ENCODE measurements at regions not wholly inside any gene's neighbourhood (a gene's known extent, or its start where the extent isn't known, plus 50 kb on each side); places are given as distances from the start of the nearest gene placed in this dataset.

GRCh38 chr2:185152186-185152585 is 553.9 kb downstream of the ZNF804A start:
- DNase-seq: no peak

GRCh38 chr2:185161701-185162100 is 563.4 kb downstream of the ZNF804A start:
- no peak for DNase-seq

DNA sequence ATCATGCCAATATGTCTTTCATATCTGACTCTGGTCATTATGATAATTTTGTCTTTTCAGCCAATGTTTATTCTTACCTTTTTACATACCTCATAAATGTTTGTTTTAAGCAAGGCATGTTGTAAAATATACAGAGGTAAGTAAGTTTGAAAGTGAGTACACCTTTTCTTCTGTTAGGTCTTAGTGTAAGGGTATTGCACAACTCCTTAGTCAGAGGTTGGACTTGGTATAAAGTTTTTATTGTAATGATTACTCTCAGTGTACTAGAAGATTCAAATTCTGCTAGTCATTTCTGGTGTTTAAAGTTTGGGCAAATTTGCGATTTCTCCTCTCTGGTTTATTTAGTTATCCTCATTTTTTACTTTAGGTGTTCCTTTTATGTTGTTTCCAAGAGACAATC is 564.3 kb upstream of the FSIP2 start:
- no peak for DNase-seq

GRCh38 chr2:185179743-185180142 is 558.9 kb upstream of the FSIP2 start:
- DNase-seq: no peak

GRCh38 chr2:185181901-185182300 is 556.7 kb upstream of the FSIP2 start:
- no peak for DNase-seq

DNA sequence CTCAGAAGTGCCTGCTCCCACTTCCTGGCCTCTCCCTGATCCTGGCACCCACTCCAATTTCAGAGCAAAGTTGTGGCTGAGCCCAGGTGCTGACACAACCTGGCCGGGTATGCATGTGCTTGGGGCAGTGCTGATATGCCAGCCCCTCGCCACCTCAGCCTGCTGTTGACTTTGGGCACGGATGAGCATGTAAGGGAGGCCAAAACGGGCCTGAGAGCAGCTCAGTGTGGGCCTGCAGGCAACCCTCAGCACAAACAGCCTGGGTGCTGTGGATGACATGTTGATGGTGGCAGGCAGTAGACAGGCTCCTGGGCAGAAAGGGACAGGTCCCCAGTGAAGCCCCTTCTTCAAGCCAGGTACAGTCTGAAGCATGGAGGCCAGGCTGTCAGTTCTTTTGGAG is 553.6 kb upstream of the FSIP2 start:
- DNase-seq: no peak

- no peak for DNase-seq
Observed at GRCh38 chr2:185187421-185187820, 551.2 kb upstream of the FSIP2 start.

GRCh38 chr2:185188656-185189055 is 549.9 kb upstream of the FSIP2 start:
- DNase-seq: peak; percentile 24

- DNase-seq: no peak
Observed at GRCh38 chr2:185201063-185201462, 537.5 kb upstream of the FSIP2 start.

- DNase-seq: peak; percentile 36
Observed at GRCh38 chr2:185202381-185202780, 536.2 kb upstream of the FSIP2 start.

GRCh38 chr2:185202945-185203528 is 535.6 kb upstream of the FSIP2 start:
- DNase-seq: no peak

- DNase-seq: peak; percentile 33
Observed at GRCh38 chr2:185208261-185208660, 530.3 kb upstream of the FSIP2 start.

DNA sequence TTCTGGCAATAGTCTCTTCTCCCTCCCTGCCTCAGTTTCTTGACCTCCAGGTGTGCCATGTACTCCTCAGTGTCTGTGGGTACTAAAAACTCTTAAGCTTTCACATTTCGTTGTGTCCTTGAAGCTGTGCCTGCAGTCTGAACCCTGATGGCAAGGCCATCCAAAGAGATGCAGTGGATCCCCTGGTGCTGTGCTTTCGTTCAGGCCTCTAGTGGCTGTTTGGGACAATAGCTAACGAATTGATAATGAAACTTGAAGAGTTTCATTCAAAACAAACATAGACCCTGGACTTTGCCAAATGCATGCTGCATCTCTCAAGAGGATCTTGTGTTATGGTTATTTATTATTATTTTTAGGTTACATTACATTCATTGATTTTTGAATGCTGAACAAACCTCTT is 523.1 kb upstream of the FSIP2 start:
- DNase-seq: no peak

DNA sequence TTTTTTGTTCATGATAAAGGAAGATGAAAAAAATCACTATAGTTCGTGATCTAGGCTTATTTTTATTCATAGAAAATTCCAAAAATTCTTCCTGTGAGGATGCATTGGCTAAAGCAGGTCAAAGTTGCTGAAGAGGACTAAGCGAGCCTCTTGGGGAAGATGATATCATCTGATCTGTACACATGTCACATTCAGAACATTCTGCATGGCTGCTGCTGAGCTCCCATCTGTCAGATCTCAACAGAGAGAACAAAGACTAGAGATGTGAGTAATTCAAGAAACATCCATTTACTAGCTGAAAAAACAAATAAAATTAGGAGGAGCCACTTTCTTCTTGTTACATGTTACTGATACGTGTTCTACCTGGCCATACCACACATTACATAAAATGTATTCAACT is 518.6 kb upstream of the FSIP2 start:
- DNase-seq: peak; percentile 78

- no peak for DNase-seq
Observed at GRCh38 chr2:185222311-185222710, 516.3 kb upstream of the FSIP2 start.

GRCh38 chr2:185227391-185227790 is 511.2 kb upstream of the FSIP2 start:
- no peak for DNase-seq

DNA sequence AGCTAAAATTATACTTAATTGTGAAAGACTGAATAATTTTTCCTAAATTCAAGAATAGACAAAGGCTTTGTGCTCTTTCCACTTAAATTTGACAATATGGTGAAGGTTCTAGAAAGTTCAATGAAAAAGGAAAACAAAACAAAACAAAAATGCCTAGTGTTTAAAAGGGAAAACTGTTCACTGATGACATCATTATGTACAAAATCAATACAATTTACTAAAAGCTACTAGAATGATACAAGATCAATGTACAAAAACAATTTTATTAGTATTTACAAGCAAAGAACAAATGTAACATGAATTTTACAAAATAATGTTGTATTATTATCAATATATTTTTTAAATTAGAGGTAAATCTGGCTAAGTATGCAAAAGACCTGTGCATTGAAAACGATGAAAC is 499.1 kb upstream of the FSIP2 start:
- DNase-seq: no peak

DNA sequence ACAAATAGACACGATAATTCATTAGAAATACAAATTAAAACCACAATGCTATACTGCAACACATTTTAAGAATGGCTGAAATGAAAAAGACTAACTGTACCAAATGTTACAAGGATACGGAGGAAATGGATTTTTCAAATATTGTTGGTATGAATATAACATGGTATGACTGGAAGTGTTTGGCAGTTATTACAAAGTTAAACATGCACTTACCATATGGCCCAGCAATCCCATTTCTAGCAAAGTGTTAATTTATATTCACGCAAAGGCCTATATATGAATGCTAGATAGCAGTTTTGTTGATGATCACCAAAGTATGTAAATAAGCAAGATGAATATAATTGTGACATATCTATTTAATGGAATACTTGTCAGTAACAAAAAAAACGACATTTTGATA is 497.8 kb upstream of the FSIP2 start:
- DNase-seq: no peak

- no peak for DNase-seq
Observed at GRCh38 chr2:185241556-185241955, 497.0 kb upstream of the FSIP2 start.

DNA sequence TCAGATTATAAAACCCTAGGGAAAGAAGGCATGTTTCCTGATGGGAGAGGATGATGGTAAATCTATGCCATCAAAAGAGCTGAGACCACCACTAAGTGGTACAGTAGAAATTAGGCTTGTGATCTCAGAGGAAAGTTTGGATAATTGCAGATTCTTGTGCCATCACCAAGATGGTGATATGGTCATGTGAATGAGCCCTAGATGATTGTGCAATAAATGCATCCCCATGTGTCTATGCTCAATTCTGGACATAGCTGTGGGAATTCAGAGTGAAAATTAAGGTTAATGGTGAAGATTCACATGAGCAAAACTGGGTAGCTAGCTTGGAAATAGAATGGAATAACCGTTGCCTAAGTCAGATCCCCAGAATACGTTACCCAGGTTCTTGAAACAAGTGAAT is 496.1 kb upstream of the FSIP2 start:
- DNase-seq: no peak

- no peak for DNase-seq
Observed at GRCh38 chr2:185245216-185245615, 493.4 kb upstream of the FSIP2 start.

- DNase-seq: no peak
Observed at GRCh38 chr2:185245806-185246205, 492.8 kb upstream of the FSIP2 start.

DNA sequence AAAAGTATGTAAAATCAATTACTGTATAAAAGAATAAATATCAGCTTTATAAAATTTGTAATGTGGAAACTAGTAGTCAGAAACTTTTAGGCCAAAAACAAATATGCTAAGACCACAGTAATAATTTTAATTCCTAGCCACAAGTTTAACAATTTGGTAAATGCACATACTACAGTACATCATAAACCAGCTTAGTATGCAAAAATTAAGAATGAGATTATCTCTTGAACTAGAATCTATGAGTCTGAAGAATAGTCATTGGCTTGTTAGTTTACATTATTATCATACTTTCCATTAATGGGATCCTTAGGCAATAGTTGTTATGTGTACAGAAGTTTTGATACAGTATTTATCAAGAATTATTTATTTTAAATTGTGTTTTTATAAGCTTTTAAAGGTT is 491.9 kb upstream of the FSIP2 start:
- no peak for DNase-seq

DNA sequence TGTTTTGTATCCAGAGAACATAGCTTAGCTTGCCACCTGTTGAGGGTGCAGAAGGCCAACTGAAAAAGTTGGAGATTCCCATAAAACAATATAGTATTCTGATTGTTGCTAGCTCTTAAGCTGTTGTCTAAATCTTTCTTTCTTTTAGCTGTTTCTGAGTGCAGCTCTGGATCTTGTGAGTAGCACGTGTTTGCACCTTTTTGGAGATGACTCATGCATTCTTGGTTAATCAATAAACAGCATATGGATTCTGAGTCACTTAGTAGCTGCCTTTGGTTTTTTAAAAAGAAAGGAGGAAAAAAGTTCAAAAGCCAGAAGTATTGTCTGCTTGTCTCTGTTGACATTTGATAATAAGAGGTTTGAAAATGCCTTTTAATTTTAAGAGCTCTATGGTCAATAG is 483.0 kb upstream of the FSIP2 start:
- DNase-seq: no peak

DNA sequence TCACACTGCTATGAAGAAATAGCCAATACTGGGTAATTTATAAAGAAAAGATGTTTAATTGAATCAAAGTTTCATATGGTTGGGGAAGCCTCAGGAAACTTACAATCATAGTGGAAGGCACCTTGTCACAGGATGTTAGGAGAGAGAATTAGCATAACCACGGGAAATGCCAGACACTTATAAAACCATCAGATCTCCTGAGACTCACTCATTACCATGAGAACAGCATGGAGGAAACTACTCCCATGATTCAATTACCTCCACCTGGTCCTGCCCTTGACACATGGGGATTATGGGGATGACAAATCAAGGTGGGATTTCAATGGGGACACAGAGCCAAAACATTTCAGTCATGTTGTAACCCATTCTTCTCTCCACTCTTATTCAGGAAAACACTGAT is 472.9 kb upstream of the FSIP2 start:
- no peak for DNase-seq

- DNase-seq: no peak
Observed at GRCh38 chr2:185268651-185269050, 470.0 kb upstream of the FSIP2 start.
